HG03469 (cell line): ENCODE measurements at regions not wholly inside any gene's neighbourhood (a gene's known extent, or its start where the extent isn't known, plus 50 kb on each side); places are given as distances from the start of the nearest gene placed in this dataset.
"Not testable (repeated sequence)": the region's sequence is repeated elsewhere in the genome, so short reads cannot be mapped to it uniquely, and the experiment has no call there.

Source experiments
- ATAC-seq: cut with Tn5 transposase; IDR thresholded peaks from one replicate; pipeline ENCODE4 v1.9.1; 2021; ENCODE audit warnings: mild to moderate bottlenecking, moderate library complexity, moderate number of reproducible peaks; ENCODE audit not compliant: unreplicated experiment

DNA sequence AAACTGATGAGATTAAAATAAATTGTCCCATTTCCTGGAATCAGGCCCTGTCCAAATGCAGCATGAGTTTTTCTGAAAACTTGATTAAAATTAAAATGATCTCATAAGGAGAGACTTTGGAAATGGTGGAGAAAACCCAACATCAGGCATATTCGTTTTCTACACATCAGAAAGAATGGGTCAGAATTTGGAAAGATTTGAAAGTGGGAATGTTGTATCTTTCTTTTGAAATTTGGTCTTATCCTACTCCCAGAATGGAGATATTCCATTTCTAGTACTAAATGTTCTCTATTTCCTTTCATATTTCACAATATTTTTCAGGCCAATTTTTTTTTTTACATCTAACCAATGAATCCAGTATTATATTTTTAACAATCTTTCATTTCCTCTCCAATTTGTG is 223.9 kb upstream of the RXFP2 start:
- no peak for ATAC-seq

DNA sequence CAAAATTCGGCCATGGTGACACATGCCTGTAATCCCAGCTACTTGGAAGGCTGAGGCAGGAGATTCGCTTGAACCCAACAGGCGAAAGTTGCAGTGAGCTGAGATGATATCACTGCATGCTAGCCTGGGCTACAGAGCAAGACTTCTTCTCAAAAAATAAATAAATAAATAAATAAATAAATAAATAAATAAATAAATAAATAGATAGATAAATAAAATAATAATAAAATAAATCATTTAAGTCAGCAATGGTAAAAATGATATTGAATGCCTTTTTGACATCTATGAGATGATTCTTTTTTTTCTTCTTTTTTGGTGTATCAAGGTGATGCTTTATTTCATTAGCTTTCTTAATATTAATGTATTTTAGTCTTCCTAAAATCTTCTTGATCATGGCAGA is 221.7 kb upstream of the RXFP2 start:
- ATAC-seq: no peak

DNA sequence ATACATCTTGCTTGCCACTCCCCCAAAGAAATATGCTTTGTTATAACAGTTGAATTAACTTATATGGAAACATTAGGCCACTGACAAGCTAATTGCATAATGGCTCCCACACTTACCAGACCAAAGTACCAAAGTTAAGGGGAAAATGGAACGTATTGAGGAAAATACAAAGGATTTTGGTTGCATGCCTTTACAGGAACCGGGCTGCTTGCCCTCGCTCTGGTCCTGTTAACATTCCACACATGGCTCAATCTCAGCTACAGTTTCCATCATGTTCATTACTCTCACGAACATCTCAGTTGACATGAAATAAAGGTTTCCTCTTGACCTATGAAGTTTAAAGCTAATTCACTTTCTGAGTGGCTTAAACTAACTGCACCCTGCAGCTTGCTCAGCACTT is 220.7 kb upstream of the RXFP2 start:
- no peak for ATAC-seq

DNA sequence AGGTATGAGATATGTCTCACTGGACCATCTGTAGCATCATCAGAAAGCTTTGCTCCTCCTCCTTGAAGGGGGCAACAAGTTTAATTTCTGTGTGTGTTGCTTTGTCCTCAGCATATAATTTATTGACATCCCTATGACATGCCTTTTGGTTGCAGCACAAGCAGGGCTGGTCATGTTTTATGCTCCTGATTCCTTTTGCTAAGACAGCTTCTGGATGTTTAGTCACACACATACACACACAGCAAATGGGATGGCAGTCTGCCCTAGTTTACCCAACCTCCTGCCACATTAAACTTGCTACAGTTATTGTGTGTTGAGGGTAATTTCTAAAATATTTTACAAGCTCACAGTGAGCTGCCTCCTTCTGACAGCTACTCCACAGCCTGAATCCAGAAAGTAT is 217.9 kb upstream of the RXFP2 start:
- ATAC-seq: no peak

DNA sequence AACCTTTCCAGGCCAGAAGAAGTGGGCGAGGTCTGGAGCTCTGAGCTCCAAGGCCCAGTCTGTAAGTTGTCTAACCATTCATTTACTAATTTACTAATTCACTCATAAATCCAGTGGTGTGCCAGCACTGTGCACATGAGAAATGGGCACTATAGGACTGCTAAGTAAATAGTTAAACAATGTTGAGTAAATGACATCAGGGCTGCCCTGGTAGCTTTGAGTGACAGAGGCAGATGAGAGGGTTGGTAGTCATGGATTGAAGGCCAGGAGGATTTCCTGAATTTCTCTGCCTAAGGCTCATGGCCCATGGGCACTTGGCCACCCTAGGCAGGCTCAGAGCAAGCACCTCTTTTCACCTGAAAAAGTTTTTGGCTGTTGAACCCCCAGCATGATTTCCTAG is 216.9 kb upstream of the RXFP2 start:
- ATAC-seq: no peak

DNA sequence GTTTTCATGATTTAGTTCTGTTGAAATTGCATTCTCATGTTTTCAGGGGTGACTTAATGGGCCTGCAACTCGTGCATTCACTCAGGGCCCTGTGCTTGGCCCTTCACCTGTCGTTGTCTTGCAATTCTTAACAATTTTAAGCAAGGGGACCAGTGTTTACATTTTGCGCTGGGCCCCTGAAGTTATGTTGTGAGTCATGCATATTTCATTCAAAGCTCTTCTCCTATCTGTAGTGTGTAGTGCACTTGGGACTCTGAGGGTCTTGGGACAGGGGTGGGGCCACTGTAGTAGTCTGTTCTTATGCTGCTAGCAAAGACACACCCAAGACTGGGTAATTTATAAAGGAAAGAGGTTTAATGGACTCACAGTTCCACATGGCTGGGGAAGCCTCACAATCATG is 211.2 kb upstream of the RXFP2 start:
- no peak for ATAC-seq

DNA sequence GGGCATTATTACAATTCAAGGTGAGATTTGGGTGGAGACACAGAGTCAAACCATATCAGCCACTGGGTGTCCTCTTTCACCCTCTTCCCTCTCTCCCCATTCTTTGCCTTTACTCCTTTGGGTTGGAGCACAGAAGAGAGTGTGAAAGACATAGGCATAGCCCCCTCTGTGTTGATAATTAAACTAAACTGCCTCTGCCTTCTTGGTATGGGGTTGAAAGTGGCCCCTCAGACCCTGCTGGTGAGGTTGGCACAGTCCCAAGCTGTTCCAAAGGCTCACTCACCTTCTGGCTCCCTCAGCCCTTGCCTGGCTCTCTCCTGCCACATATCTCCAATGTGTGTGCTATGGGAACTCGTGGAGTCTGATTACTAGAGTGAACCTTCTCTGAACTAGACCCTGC is 210.6 kb upstream of the RXFP2 start:
- no peak for ATAC-seq

DNA sequence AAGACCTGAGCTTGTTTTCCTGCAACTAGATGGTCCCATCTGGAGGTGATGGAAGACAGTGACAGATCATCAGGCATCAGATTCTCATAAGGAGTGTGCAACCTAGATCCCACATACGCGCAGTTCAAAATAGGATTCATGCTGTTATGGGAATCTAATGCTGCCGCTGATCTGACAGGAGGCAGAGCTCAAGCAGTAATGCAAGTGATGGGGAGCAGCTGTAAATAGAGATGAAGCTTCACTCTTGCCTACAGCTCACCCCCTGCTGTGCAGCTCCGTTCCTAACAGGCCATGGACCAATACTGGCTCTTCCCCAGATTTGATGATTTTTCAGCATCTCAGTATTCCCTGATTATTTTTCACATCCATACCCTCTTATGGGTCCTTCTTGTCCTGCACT is 208.4 kb upstream of the RXFP2 start:
- no peak for ATAC-seq

DNA sequence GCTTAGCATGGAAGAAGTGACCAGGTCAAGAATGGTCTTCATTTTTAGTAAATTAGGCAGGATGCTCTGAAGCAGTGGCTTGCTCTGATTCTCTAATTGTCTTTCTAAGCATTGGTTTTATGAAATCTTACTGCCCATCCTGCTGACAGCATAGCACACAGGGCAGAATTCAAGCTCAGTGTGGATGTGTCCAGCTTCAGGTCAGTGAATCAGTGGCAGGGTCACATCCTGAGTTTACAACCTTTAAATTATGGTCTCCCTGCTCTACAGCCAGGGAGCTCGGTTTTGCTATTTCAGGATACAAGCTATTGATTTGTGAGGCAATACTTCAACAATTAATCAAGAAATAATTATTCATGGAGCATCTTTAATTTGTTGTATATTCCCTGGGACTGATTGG is 202.3 kb upstream of the RXFP2 start:
- no peak for ATAC-seq

DNA sequence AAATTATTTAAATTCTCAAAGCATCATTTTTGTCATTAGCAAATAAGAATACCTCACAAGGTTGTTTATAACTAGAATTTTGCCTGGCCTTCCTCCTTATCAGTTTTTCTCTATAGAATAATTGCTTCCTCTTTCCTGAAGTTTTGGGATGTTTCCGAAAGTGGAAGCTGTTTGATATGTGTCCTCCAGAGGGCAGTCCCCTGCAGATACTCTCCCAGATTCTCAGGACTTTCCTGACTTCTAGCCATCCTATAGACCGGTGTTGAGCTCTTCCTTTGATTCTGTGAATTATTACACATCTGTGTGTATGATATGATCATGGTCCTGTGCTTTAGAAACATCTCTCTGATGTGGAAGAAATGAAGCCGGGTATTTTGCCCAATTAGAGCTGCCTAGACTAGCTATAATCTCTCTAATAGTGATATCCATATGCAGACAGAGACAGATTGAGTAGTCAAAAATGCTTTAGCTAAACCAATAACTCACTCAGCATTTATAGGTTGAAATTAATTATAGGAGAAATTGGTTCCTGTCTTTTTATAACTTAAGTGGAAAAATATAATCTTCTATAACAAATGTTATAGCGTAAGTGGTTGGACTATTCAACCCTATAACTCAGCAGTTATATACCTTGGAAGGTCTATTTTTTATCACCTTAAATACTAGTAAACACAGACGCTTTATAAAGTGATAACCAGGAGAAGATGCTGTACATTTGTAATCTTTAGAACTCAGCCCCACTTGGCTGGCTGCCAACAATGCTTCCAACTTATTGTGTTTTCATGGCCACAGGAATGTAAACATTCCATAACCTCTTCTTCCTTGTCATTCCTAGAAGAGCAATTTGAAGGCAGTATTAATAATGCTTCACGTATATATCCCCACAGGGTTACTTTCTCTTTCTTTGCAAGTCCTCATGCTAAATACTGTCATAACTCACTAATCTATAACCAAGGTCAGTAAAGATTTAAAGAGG is 201.0 kb upstream of the RXFP2 start:
- no peak for ATAC-seq

DNA sequence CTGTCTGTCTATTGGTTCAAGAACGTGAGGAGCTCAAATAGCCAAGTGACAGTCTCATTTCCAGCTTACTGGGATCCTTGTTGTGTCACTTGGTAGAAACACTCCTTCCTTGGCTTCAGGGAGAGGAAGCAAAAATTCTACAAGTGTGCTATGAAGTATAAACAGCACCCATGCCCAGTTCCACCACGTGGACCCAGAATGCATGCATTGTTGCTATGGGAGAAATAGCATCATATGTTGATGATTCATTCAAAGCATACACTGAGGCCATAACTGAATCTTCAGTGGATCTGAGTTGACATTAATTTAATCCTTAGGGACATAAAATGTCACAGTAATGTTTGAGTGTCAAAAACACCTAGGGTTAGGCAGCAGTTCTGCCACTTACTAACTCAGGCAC is 199.0 kb upstream of the RXFP2 start:
- no peak for ATAC-seq

DNA sequence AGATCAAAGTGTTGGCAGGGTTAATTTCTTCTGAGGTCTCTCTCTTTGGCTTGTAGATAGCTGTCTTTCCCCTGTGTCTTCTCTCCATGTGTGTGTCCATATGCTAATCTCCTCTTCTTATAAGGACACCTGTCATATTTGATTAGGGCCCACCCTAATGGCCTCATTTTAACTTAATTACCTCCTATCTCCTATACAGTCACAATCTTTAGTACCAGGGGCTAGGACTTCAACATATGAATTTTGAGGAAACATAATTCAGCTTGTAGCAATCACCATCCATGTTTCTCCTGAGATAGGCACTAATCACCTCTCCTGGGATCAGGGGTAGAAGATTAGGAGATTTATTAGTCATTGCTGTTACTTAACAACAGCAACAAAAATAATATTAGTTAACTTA is 196.1 kb upstream of the RXFP2 start:
- no peak for ATAC-seq

DNA sequence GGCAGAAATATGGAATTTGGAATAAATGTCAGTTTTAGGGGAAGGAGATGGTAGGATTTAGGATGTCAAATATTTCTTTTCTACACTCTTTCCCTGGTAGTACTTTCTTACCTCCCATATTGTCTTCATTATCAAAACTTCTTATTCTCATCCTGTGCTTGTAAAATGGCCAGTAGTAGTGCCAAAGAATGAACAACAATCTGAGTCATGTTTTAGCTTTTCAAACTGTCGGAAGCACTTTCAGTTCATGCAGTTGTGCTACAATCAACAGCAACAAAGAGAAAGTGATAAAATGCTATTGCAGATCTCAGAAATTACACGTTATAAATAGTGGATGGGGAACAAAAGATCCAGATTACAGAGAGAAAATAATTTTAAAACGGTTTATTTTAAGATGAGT is 193.7 kb upstream of the RXFP2 start:
- no peak for ATAC-seq

DNA sequence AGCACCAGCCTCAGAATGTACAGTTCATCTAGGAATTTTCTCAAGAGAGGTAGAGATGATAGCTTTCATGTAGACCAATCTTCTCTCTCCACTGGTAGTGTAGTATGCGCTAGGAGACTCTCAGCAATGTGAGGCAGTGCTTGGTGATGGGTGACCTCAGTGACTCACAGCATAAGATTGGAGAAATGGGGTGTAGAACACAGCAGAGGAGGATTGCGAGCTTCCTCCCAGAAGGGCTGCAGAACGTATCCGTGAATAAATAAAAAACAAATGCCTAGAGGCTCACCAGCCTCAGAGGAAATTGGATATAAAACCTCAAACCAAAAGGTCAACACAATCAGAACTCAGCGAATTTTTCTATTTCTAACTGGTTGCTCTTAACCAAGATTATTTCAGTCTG is 182.9 kb upstream of the RXFP2 start:
- ATAC-seq: no peak

DNA sequence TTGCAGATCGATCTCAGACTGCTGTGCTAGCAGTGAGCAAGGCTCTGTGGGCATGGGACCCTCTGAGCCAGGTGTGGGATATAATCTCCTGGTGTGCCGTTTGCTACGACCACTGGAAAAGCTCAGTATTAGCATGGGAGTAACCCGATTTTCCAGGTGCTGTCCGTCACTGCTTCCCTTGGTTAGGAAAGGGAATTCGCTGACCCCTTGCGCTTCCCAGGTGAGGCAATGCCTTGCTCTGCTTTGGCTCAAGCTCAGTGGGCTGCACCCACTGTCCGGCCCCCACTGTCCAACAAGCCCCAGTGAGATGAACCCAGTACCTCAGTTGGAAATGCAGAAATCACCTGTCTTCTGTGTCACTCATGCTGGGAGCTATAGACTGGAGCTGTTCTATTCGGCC is 155.1 kb upstream of the RXFP2 start:
- not testable (repeated sequence) for ATAC-seq

DNA sequence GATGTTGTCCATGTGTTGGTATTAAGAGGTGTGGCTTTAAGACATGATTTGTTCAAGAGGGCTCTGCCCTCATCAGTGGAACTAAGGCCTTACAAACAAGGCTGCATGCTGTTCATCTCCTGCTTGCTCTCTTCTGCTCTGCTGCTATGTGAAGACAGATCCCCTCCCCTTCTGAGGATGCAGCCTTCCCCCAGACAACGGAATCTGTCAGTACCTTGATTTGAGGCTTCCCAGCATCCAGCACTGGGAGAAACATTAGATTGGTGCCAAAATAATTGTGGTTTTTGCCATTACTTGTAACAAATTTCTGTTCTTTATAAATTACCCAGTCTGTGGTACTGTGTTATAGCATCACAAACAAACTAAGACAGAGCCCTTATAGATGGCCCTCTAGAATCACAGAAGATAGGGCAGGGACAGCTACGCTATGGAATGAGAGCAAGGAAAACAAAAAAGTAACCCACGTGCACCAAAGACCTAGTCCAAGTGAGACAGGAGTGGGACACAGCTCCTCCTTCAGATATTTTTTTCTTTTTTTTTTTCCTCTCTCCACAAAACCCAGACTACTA is 151.5 kb upstream of the RXFP2 start:
- ATAC-seq: no peak

DNA sequence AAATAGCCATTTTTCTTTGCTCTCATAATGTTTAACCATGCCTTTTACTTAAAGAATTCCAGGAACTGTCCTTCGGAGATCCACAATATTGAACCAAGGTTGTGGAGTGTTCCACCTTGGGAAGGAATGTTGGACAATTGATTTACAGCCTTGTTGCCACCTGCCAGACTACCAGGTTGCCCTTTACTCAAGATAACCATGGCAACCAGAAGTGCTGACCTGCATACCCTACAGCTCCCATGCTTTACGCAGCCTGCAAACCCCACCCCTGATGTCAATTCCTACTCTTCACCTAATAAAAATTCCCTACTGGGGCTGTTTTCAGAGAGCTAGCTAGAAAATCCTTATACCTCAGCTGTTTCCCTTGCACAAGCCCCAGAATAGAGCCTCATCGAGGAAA is 151.0 kb upstream of the RXFP2 start:
- ATAC-seq: no peak

DNA sequence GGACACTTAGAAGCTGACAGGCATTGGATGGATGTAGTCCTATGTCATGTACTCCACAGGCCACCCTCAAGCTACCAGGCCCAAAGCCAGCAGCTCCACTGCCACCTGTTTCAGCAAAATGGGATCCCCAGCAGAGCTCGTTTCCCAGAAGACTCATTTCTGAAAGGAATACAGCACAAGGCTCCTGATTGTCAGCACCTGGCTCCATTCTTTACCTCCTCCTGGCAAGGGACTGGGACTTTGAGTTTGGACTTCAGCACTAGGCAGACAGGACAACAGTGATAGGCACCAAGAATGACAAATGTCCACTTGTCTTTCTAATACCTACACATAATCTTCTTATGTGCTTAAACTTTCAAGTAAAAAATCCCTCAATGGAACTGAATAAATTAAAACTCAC is 150.4 kb upstream of the RXFP2 start:
- no peak for ATAC-seq

DNA sequence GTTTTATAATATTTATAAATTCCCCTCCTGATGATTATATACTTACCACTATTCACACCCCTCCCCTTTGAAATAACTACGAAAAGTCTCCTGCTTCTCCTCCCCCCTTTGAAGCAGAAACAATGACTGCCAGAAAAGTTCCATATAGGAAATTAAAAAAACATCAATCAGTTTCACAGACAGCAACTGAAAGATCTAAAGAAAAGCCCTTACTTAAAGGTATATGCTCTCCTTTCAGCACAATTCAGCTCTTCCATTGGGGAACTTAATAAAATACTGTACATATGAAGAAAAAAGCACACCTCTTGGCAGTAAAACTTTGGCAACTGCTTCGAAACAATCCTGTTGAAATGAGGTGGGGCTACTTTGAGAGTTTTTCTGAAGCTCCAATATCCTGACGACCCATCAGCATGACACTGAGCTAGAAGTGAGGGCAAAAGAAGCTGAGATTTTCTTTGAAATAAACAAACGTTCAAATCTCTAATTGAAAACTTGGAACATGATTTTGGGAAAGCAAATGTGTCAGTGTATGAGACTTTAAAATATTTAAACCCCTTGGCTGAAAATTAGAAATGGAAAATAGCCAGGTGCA is 147.6 kb upstream of the RXFP2 start:
- ATAC-seq: no peak

DNA sequence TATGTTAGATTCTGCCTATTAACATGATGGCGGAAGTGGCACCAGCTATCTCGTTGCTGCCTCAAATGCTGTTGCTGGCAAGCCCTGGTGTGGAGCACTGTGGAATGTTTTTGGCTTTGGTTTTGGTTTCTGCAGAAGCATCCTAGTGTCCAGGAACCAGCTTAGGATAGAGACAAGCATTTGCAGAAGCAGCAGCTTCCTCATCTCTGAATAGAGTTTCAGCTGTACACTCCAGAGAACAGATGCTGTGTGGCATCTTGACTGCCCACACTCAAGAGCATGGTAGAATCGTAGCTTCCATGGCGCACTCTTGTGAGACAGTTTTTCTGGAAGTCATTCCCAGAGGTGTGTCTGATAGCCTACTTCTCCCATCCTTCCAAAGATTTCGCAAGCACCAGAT is 145.3 kb upstream of the RXFP2 start:
- ATAC-seq: no peak

DNA sequence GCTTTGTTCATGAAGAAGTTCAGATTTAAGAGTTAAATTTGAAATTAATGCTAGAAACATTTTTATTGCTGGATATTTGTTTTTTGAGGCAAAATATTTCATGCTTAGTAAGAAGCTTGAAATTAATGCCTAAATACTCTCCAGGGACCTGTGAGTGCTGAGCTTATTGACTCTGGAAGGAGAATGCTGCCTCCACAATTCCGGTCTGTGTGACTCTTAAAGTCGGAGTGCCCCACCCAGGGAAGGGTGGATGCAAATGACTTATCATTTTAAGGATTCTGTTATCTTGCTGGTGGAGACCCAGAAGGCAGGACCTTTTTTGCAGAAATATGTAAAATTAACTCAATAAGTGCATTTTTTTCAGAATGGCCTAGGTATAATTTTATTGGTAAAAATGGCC is 143.8 kb upstream of the RXFP2 start:
- ATAC-seq: no peak

DNA sequence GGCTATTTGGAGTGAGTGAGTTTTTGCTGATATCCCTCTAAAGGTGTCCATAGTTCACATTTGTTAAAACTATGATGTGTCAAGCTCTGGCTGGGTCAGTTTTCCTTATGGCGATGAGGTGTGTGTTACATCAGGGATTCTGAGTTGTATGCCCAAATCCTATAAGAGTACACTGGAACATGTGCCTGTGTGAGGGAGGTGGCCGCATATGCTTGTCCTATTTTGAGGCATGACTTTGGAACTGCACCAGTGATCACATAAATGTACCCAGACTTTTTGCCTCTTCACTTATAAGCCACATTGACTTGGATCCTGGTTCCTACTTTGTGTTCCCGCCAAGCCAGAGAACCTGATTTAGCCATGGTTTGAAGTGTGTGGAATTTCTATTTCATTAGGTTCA is 140.3 kb upstream of the RXFP2 start:
- no peak for ATAC-seq
